ENCODE measurements at regions not wholly inside any gene's neighbourhood (a gene's known extent, or its start where the extent isn't known, plus 50 kb on each side); places are given as distances from the start of the nearest gene placed in this dataset.

GRCh38 chr18:64840911-64841701 is 692.2 kb upstream of the LINC00305 start:
- intact Hi-C loops (cut with micrococcal nuclease) = no loop called here
- Mint-ChIP-seq H3K27ac (no peak overlapping the region), H3K36me3 (no peaks in the 10 kb centered on the region), H3K4me1 (no peaks in the 10 kb centered on the region), H3K9me3 (peaks cover 3 to 10% of the 10 kb centered on the region in 2 donors), H3K4me3 (no peak overlapping the region), H3K27me3 (ENCODE audit: low read depth in 2 of 2) (no peaks in the 10 kb centered on the region)
- TF ChIP-seq, protein P1, sequence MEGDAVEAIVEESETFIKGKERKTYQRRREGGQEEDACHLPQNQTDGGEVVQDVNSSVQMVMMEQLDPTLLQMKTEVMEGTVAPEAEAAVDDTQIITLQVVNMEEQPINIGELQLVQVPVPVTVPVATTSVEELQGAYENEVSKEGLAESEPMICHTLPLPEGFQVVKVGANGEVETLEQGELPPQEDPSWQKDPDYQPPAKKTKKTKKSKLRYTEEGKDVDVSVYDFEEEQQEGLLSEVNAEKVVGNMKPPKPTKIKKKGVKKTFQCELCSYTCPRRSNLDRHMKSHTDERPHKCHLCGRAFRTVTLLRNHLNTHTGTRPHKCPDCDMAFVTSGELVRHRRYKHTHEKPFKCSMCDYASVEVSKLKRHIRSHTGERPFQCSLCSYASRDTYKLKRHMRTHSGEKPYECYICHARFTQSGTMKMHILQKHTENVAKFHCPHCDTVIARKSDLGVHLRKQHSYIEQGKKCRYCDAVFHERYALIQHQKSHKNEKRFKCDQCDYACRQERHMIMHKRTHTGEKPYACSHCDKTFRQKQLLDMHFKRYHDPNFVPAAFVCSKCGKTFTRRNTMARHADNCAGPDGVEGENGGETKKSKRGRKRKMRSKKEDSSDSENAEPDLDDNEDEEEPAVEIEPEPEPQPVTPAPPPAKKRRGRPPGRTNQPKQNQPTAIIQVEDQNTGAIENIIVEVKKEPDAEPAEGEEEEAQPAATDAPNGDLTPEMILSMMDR (IDR thresholded peaks at IDR 0.05) = no peak
- H3K4me1 ChIP-seq (ENCODE audit: control insufficient read depth, insufficient read depth, low read length) = no peaks in the 10 kb centered on the region
- no peaks in the 10 kb centered on the region for H3K36me3 ChIP-seq (ENCODE audit: control insufficient read depth, insufficient read depth, low read length)
- H3K4me3 ChIP-seq (ENCODE audit: low read length) = no peak overlapping the region
- H3K27ac ChIP-seq (ENCODE audit: low read length) = no peak overlapping the region
- no peak for DNase-seq
- H3K27me3 ChIP-seq (ENCODE audit: control insufficient read depth, insufficient read depth, low read length) = no peaks in the 10 kb centered on the region
- 71% methylated on average over 1 of the region's 2 CpGs for WGBS (ENCODE audit: insufficient coverage)
- peaks cover 4% of the 10 kb centered on the region for H3K9me3 ChIP-seq (ENCODE audit: control insufficient read depth, insufficient read depth, low read length)
- ATAC-seq = no peak

GRCh38 chr18:64810354-64810753 is 661.5 kb upstream of the LINC00305 start:
- 87% methylated on average over 2 of the region's 3 CpGs for WGBS (ENCODE audit: insufficient coverage)
- H3K27ac Mint-ChIP-seq = no peak overlapping the region
- DNase-seq (no peak), ATAC-seq (no peak)
- peaks cover 10 to 24% of the 10 kb centered on the region in 2 donors for H3K9me3 Mint-ChIP-seq
- no peaks in the 10 kb centered on the region for H3K27me3 Mint-ChIP-seq (ENCODE audit: low read depth in 2 of 2)
- Histone ChIP-seq H3K4me1 (ENCODE audit: control insufficient read depth, insufficient read depth, low read length) (no peaks in the 10 kb centered on the region), H3K9me3 (ENCODE audit: control insufficient read depth, insufficient read depth, low read length) (peaks cover 14% of the 10 kb centered on the region), H3K27ac (ENCODE audit: low read length) (no peak overlapping the region), H3K36me3 (ENCODE audit: control insufficient read depth, insufficient read depth, low read length) (no peaks in the 10 kb centered on the region), H3K4me3 (ENCODE audit: low read length) (no peak overlapping the region), H3K27me3 (ENCODE audit: control insufficient read depth, insufficient read depth, low read length) (no peaks in the 10 kb centered on the region)
- H3K4me3 Mint-ChIP-seq = no peak overlapping the region
- peaks cover 4% of the 10 kb centered on the region for H3K36me3 Mint-ChIP-seq
- TF ChIP-seq, protein P1 (IDR thresholded peaks at IDR 0.05) = no peak
- intact Hi-C loops (cut with micrococcal nuclease) = no loop called here
- no peaks in the 10 kb centered on the region for H3K4me1 Mint-ChIP-seq

DNA sequence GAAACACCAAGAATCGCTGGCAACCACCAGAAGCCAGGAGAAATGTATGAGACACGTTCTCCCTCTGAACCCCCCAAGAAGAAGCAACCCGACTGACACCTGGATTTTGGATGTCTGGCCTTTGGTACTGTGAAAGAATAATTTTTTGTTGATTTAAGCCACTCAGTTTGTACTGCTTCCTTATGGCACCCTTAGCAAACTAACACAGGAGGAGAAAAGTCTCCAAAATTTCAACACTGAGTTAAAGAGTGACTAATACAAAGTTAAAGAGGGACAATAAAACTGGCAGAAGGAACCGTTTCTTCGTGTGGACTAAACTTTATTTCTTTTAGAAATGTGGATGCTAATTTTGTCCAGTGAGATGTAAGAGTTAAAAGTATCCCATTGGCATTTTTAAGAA is 660.9 kb upstream of the LINC00305 start:
- intact Hi-C loops (cut with micrococcal nuclease) = no loop called here
- no peak overlapping the region for H3K27ac ChIP-seq (ENCODE audit: low read length)
- DNase-seq (no peak), ATAC-seq (no peak)
- WGBS (ENCODE audit: insufficient coverage) = 86% methylated on average over 5 of the region's 5 CpGs
- TF ChIP-seq, protein P1 (IDR thresholded peaks at IDR 0.05) = no peak
- no peaks in the 10 kb centered on the region for H3K36me3 ChIP-seq (ENCODE audit: control insufficient read depth, insufficient read depth, low read length)
- H3K4me1 ChIP-seq (ENCODE audit: control insufficient read depth, insufficient read depth, low read length) = no peaks in the 10 kb centered on the region
- Mint-ChIP-seq H3K27me3 (ENCODE audit: low read depth in 2 of 2) (no peaks in the 10 kb centered on the region), H3K4me1 (no peaks in the 10 kb centered on the region), H3K27ac (no peak overlapping the region), H3K9me3 (peaks cover 10 to 23% of the 10 kb centered on the region in 2 donors), H3K4me3 (no peak overlapping the region), H3K36me3 (peaks cover 4% of the 10 kb centered on the region)
- H3K9me3 ChIP-seq (ENCODE audit: control insufficient read depth, insufficient read depth, low read length) = peaks cover 13% of the 10 kb centered on the region
- H3K4me3 ChIP-seq (ENCODE audit: low read length) = no peak overlapping the region
- H3K27me3 ChIP-seq (ENCODE audit: control insufficient read depth, insufficient read depth, low read length) = no peaks in the 10 kb centered on the region

DNA sequence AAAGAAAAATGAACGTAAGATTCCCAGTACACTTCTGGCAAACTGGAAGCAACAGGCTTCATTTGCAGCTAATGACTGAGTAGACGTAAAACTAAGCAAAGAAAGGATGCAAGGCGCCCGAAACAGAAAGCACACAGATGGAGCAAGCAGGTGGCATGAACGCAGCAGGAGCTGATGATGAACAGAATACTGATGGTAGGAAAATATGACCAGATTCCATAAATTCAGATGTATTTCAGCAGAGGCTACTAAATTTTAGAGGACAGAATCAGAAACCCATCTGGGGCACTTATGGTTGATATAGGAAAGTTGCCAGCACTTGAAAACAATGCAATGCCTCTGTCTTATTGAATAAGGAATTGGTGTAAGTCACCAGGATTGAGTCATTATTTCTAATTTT is 658.7 kb upstream of the LINC00305 start:
- H3K4me3 Mint-ChIP-seq = no peak overlapping the region
- H3K27ac Mint-ChIP-seq = no peak overlapping the region
- Histone ChIP-seq H3K27ac (ENCODE audit: low read length) (no peak overlapping the region), H3K4me1 (ENCODE audit: control insufficient read depth, insufficient read depth, low read length) (no peaks in the 10 kb centered on the region), H3K27me3 (ENCODE audit: control insufficient read depth, insufficient read depth, low read length) (no peaks in the 10 kb centered on the region), H3K4me3 (ENCODE audit: low read length) (no peak overlapping the region), H3K9me3 (ENCODE audit: control insufficient read depth, insufficient read depth, low read length) (no peaks in the 10 kb centered on the region), H3K36me3 (ENCODE audit: control insufficient read depth, insufficient read depth, low read length) (no peaks in the 10 kb centered on the region)
- DNase-seq = no peak
- H3K9me3 Mint-ChIP-seq = peaks cover 14 to 16% of the 10 kb centered on the region in 2 donors
- no peaks in the 10 kb centered on the region for H3K36me3 Mint-ChIP-seq
- intact Hi-C loops (cut with micrococcal nuclease) = no loop called here
- H3K27me3 Mint-ChIP-seq (ENCODE audit: low read depth in 2 of 2) = no peaks in the 10 kb centered on the region
- no peak for ATAC-seq
- TF ChIP-seq, protein P1 (IDR thresholded peaks at IDR 0.05) = no peak
- no peaks in the 10 kb centered on the region for H3K4me1 Mint-ChIP-seq
- 91% methylated on average over 5 of the region's 5 CpGs for WGBS (ENCODE audit: insufficient coverage)

All from natural killer cell (primary cell).